Putamen (tissue), 1 donor: ENCODE measurements at regions not wholly inside any gene's neighbourhood (a gene's known extent, or its start where the extent isn't known, plus 50 kb on each side); places are given as distances from the start of the nearest gene placed in this dataset.

ENCODE experiments used
- DNase-seq: peaks from one replicate; pipeline ENCODE4 v3.0.0-alpha.2; 2016; ENCODE audit warnings: low spot score

GRCh38 chr3:161800985-161801559 is 304.5 kb downstream of the OTOL1 start:
- no peak for DNase-seq

- DNase-seq, result no peak
Measured at GRCh38 chr3:161818106-161818505, 321.5 kb downstream of the OTOL1 start.

- peak; percentile 61 for DNase-seq
Measured at GRCh38 chr3:161821591-161821990, 325.0 kb downstream of the OTOL1 start.

DNA sequence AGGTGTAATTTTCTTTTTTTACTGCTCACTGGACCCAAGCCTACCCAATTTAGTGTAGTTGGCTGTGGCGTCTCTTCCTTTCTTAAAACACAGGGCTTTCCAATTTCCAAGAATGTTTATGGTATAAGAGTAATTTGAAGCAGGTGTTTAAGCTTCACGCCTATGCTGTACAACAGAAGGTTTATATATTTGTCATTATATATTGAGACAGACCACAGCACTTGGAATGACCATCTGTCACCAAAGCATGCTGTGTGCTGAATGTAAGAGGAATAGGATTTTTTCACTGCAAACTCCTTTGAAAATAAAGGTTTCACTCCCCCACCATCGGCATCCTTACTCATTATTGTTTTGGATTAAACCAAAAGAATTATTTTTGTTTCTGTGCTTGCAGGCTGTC is 325.7 kb downstream of the OTOL1 start:
- DNase-seq, result no peak

DNA sequence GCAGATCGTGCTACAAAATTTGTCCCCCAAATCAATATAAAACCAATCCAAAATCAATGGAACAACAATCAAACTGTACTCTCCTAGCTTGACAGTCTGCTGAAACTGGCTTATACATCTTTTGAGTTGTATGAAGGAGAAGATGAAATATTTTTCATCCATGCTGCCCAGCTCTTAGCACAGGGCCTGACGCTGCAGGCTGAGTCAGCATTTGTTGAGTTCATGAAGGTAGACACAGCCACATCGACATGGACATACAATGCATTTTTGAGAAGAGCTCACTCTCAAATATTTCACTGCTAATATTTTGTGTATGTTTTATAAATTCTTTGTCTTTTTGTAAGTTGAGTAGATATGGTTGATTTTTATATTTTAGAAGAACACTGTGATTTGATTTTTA is 327.3 kb downstream of the OTOL1 start:
- DNase-seq, result no peak

DNA sequence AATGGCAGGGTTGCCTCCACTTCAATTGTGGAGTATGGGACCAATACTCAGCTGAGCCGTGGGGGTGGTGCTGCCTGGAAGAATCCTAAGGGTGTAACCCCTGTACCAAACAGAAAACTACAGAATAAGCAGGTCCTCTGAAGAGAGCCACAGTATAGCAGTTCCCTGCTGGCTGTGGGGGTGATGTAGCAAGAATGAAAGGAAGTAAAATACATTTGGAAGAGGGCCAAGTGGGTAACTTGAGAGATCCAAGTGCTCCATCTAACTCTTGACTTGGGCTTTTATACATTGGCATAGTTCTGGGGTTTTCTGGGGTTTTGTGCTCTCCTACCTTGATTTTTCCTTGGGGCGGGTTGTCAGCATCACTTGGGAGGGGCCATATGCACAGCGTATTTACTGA is 341.4 kb downstream of the OTOL1 start:
- DNase-seq, result no peak

DNA sequence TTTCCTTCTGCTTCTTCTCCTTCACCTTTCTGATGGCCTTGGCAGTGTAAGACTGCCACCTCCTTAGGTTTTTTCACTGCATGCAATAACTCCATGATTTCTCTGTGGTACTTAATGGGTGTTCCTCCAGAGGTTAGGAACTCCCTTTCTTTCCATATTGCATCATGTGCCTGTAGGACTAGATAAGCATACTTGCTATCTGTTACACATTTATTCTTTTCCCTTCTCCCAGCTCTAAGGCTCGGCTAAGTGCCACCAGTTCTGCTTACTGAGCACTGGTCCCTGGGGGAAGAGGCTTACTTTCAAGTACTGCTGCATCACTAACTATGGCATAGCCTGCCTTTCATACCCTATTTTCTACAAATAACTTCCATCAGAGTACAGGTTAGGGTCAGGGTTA is 351.8 kb downstream of the OTOL1 start:
- no peak for DNase-seq

- no peak for DNase-seq
Measured at GRCh38 chr3:161851941-161852566, 355.4 kb downstream of the OTOL1 start.

- no peak for DNase-seq
Measured at GRCh38 chr3:161852744-161853143, 356.1 kb downstream of the OTOL1 start.

DNA sequence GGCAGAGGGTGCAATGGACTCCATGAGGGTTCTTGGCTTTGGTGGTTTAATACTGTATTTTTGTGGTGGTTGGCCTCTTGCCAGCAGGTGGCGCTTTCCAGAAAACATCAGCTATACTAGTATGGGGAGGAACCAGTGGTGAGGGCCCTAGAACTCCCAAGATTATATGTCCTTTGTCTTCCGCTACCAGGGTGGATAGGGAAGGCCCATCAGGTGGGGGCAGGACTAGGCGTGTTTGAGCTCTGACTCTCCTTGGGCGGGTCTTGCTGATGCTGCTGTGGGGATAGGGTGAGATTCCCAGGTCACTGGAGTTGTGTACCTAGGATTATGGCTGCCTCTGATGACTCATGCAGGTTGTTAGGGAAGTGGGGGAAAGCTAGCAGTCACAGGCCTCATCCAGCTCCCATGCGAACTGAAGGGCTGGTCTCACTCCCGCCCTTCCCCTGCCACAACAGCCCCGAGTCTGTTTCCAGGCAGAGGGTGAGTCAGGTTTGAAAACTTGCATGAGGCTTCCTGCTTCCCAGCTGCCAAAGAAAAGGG is 357.7 kb downstream of the OTOL1 start:
- no peak for DNase-seq

GRCh38 chr3:161859057-161859456 is 362.4 kb downstream of the OTOL1 start:
- no peak for DNase-seq

DNA sequence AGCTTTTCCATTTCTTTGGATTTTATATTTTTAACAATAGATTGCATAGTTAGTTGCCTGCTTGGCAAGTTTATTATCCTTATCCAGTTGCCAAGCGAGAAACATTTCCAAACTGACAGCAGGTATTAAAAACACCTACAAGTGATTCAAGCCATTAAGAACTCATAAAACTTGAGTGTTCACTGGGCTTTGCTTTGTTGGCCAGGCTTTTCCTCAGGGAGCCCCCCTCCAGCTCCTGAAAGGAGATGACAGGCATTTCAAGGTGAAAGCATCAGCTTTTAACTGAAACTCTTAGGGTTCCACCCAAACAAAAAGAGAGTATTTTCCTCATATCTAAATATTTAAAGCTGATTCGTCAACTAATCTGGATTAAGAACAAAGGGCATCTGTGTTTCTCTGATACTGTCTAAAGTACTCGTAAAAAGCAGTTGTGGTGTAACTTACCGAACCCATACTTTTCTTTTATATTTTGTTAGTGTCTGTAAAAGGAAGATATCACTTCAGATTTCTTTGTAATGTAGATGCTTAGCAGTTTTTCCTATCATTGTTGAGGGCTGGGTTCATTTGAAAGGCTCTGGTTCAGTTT is 363.4 kb downstream of the OTOL1 start:
- DNase-seq, result no peak

- no peak for DNase-seq
Measured at GRCh38 chr3:161863775-161864174, 367.2 kb downstream of the OTOL1 start.

DNA sequence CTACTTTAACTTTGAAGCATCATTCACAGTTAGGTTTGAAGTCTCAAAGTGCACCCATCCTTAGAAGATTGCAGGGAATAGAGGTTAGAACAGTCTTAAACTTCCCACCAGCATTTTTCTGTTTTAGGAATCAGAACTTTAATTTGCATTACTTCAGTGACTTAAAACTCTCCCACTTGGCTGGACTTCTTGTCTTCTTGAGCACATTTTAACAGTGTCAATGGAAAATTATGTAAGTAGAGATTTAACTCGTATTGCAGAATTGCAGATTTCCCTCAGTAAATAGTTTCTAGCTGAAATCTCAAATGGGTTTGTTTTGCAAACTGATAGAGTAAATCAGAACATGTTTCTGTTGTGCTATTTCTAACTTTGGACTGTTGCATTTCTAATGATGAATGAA is 369.6 kb downstream of the OTOL1 start:
- DNase-seq, result no peak

- DNase-seq, result no peak
Measured at GRCh38 chr3:161875483-161875882, 378.9 kb downstream of the OTOL1 start.

DNA sequence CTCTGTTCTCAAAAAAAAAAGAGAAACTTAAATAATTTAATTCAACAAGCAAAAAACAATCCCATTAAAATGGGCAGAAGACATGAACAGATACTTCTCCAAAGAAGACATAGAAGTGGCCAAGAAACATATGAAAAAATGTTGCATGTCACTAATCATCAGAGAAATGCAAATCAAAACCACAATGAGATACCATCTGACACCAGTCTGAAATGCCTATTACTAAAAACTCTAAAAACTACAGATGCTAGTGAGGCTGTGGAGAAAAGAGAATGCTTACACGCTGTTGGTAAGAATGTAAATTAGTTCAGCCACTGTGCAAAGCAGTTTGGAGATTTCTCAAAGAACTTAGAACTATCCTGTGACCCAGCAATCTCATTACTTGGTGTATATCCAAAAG is 382.9 kb downstream of the OTOL1 start:
- DNase-seq, result no peak

GRCh38 chr3:161884830-161885229 is 388.2 kb downstream of the OTOL1 start:
- no peak for DNase-seq

DNA sequence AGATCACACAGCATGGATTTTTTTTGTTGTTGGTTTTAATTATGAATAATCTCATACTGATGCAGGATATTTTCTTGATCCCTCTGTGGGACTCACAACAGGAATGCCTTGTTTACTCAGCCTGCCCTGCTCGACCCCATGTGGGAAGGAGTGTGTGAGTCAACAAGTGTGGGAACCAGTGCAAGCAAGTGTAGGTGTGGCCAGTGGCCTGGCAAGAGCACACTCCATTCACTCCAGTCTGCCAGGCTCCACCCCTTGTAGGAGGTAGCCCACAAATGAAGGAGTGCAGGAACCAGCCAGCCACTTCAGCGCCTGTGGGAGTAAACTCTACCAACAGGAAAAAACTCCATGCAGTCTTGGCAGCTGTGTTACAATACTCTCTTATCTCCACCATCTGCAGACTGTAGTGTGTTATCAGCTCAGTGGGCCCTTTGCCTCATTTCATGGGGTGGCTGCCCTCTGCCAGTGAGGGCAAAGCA is 393.6 kb downstream of the OTOL1 start:
- no peak for DNase-seq

- no peak for DNase-seq
Measured at GRCh38 chr3:161893972-161894371, 397.4 kb downstream of the OTOL1 start.

- DNase-seq, result no peak
Measured at GRCh38 chr3:161894657-161895056, 398.0 kb downstream of the OTOL1 start.

DNA sequence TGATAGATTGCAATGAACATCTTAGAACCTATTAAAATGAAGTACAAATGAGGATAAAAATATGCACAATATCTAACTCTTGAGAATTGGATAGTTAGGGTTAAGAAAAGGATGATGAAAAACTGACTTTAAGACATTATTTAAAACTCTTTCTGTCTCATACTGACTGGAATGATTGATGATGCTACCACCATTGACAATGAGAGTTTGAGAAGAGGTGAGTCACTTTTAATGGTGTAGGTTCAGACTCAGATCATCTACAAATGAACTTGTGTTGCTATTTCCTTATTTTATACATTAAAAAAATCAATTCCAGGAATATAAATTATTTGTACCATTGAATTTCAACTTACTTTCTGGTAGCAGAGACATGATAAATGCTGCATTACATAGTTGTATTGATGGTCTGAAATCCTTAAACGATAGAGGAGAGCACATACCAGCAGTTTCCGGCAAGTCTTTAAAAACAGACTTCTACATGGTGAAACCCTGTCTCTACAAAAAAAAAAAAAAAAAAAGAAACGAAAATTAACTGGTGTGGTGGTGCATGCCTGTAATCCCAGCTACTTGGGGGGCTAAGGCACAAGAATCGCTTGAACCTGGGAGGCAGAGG is 409.0 kb downstream of the OTOL1 start:
- peak; percentile 4 for DNase-seq

DNA sequence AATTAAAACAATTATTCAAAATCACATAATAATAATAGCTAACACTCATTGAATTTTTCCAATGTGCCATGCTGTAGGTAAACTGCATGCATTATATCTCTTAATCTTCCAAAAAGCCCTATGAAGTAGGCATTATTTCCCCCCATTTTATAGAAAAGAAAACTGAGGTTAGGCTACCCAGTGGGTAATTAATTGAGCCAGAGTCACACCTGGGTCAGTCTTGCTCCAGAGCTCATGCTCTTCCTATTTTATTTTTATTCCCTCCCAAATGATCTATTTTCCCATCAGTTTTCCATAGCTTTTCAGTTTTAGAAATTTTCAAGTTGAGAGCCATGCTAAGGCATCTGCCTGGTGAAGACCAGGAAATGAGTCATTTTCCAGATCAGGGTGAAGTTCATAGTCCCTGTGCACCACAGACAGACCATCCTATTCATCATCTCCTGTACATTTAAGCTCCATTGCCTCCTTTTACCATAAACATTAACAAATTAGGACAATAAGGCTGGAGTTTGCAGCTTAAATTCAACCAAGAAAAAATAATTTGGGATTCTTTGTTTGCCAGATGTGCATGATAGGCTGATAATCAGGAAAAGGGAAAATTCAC is 417.3 kb downstream of the OTOL1 start:
- no peak for DNase-seq
